ENCODE measurements at regions not wholly inside any gene's neighbourhood (a gene's known extent, or its start where the extent isn't known, plus 50 kb on each side); places are given as distances from the start of the nearest gene placed in this dataset.

DNA sequence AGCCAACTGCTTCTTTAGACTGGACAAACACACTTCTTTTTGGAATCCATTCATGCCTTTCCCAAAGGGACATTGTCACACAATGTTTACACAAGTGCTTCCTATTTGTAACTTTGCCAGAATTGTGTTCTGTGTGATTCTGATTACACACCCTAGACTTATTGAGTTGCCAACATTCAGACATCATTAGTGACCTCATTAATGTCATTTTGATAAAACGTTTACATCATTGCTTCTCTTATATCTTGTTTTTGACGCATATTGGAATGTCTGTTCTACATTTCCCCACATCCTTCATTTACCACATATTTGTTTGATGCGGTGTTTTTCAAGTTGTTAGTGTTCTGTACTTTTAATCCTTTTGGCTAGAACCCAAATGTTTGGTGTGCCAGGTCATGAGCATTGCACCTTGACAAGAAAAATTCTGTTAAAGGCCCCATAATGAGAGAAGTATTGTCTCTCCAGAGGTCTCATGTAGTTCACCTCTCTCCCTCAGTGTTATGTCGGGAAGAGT is 305.5 kb downstream of the AEBP2 start:
- H3K9me3 ChIP-seq (ENCODE audit: control insufficient read depth in 1 of 2, insufficient read depth in 1 of 2, low read depth in 1 of 2, low read length in 2 of 2) = no peaks in the 10 kb centered on the region
- H3K9ac ChIP-seq (ENCODE audit: low read length) = no peak overlapping the region
- H4K20me1 ChIP-seq (ENCODE audit: insufficient read depth) = no peaks in the 10 kb centered on the region
- intact Hi-C loops (cut with micrococcal nuclease) = loop anchor here (5.0 to 10.0 kb wide), 2 partner anchors 148 to 860 kb away; no protein-coding TSS in a partner anchor
- no peak overlapping the region for H3K4me3 ChIP-seq (replicated peaks in 1 of 2; ENCODE audit: low read depth in 1 of 2, low read length in 2 of 2)
- TF ChIP-seq CBX3 (IDR thresholded peaks at IDR 0.05; ENCODE audit: low read depth) = no peak
- no peak for TF ChIP-seq POLR2AphosphoS5 (IDR thresholded peaks at IDR 0.05; ENCODE audit: low read depth, low read length)
- TF ChIP-seq REST (IDR thresholded peaks at IDR 0.05; ENCODE audit: low read depth) = no peak
- no peak for TF ChIP-seq ELF1 (IDR thresholded peaks at IDR 0.05; ENCODE audit: borderline replicate concordance, low read depth)
- no peak for TF ChIP-seq ATF3 (IDR thresholded peaks at IDR 0.05)
- TF ChIP-seq YY1 (IDR thresholded peaks at IDR 0.05; ENCODE audit: extremely low read depth, insufficient replicate concordance, low read depth, low read length) = no peak
- no peak for TF ChIP-seq SRF (IDR thresholded peaks at IDR 0.05; ENCODE audit: low read depth)
- TF ChIP-seq ZFX (IDR thresholded peaks at IDR 0.05) = no peak
- no peak for TF ChIP-seq EZH2 (IDR thresholded peaks at IDR 0.05)
- TF ChIP-seq, protein P1, sequence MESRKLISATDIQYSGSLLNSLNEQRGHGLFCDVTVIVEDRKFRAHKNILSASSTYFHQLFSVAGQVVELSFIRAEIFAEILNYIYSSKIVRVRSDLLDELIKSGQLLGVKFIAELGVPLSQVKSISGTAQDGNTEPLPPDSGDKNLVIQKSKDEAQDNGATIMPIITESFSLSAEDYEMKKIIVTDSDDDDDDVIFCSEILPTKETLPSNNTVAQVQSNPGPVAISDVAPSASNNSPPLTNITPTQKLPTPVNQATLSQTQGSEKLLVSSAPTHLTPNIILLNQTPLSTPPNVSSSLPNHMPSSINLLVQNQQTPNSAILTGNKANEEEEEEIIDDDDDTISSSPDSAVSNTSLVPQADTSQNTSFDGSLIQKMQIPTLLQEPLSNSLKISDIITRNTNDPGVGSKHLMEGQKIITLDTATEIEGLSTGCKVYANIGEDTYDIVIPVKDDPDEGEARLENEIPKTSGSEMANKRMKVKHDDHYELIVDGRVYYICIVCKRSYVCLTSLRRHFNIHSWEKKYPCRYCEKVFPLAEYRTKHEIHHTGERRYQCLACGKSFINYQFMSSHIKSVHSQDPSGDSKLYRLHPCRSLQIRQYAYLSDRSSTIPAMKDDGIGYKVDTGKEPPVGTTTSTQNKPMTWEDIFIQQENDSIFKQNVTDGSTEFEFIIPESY (IDR thresholded peaks at IDR 0.05; ENCODE audit: extremely low read depth, insufficient replicate concordance, low read length) = no peak
- TF ChIP-seq CTCF (IDR thresholded peaks at IDR 0.05 in 2 of 3, conservative IDR thresholded peaks at IDR 0.05 in 1 of 3; ENCODE audit: borderline replicate concordance in 1 of 3, insufficient read depth in 1 of 3, low read depth in 2 of 3, low read length in 2 of 3) = no peak
- H3K36me3 ChIP-seq (ENCODE audit: control insufficient read depth in 1 of 2, insufficient read depth in 2 of 2, low read length in 2 of 2) = no peaks in the 10 kb centered on the region
- BruUV-seq (replicated peaks) = no TSS peak
- no peak overlapping the region for H2AFZ ChIP-seq (ENCODE audit: low read depth, low read length, poor library complexity, severe bottlenecking)
- POLR2A ChIA-PET = no interaction called here
- CTCF ChIA-PET = no interaction called here
- ATAC-seq = no peak
- no peaks in the 10 kb centered on the region for H3K79me2 ChIP-seq (ENCODE audit: insufficient read depth, low read length)
- H3K27me3 ChIP-seq (ENCODE audit: insufficient read depth, low read length) = no peaks in the 10 kb centered on the region; the same call in 1 of the 2 replicates
- DNase-seq (ENCODE audit: low read depth, low spot score) = no peak
- H3K27ac ChIP-seq (ENCODE audit: low read depth, low read length) = no peak overlapping the region
- RAD21 ChIA-PET (ENCODE audit: low non-redundant PET in 1 of 2, low total read pairs in 2 of 2, uncharacterized antibody in 2 of 2, unreplicated experiment in 2 of 2) = no interaction called here
- no peaks in the 10 kb centered on the region for H3K9me2 ChIP-seq (ENCODE audit: insufficient read depth)
- H3K4me1 ChIP-seq (ENCODE audit: control insufficient read depth in 1 of 2, insufficient read depth in 2 of 2, low read length in 2 of 2) = no peaks in the 10 kb centered on the region
- H3K4me2 ChIP-seq (ENCODE audit: low read length) = no peak overlapping the region
